ENCODE measurements at regions not wholly inside any gene's neighbourhood (a gene's known extent, or its start where the extent isn't known, plus 50 kb on each side); places are given as distances from the start of the nearest gene placed in this dataset.

- Histone ChIP-seq H3K4me3 (ENCODE audit: control extremely low read depth in 1 of 5, extremely low read depth in 1 of 5, insufficient read depth in 1 of 5, low read depth in 2 of 5, low read length in 4 of 5) (no peak overlapping the region), H3K27ac (ENCODE audit: low read length in 2 of 2) (no peak overlapping the region), H3K9me3 (ENCODE audit: control extremely low read depth in 1 of 3, control insufficient read depth in 2 of 3, insufficient read depth in 1 of 3, low read length in 2 of 3) (peaks cover 0 to 5% (median 1%) of the 10 kb centered on the region in 3 donors), H3K4me1 (ENCODE audit: control insufficient read depth in 2 of 2, insufficient read depth in 2 of 2, low read length in 2 of 2) (peaks cover 28 to 34% of the 10 kb centered on the region in 2 donors), H3K79me2 (ENCODE audit: control insufficient read depth, insufficient read depth, low read length) (no peaks in the 10 kb centered on the region), H3K4me2 (replicated peaks; ENCODE audit: low read depth, low read length, poor library complexity, severe bottlenecking) (no peak overlapping the region), H2AFZ (ENCODE audit: insufficient read depth, low read depth, low read length, poor library complexity, severe bottlenecking) (no peak overlapping the region), H4K20me1 (ENCODE audit: control insufficient read depth, insufficient read depth, low read length, poor library complexity, severe bottlenecking) (no peaks in the 10 kb centered on the region), H3K9ac (ENCODE audit: low read length) (no peak overlapping the region), H3K36me3 (replicated peaks in 1 of 2; ENCODE audit: control extremely low read depth in 1 of 2, control insufficient read depth in 1 of 2, extremely low read depth in 1 of 2, insufficient read depth in 2 of 2, low read length in 1 of 2) (no peaks in the 10 kb centered on the region), H3K27me3 (replicated peaks in 1 of 4; ENCODE audit: control extremely low read depth in 1 of 4, control insufficient read depth in 3 of 4, insufficient read depth in 4 of 4, low read length in 3 of 4) (no peaks in the 10 kb centered on the region)
- intact Hi-C loops (cut with micrococcal nuclease) = loop anchor here (5.0 kb wide), 3 partner anchors 38 to 183 kb away; no protein-coding TSS in a partner anchor
- peaks cover 38% of the 10 kb centered on the region for H3K4me1 Mint-ChIP-seq
- H3K9me3 Mint-ChIP-seq (ENCODE audit: insufficient read depth) = no peaks in the 10 kb centered on the region
- ChIA-PET POLR2A (no interaction called here), CTCF (no interaction called here)
- TF ChIP-seq CTCF (IDR thresholded peaks at IDR 0.05) (no peak), EZH2 (IDR thresholded peaks at IDR 0.05; ENCODE audit: borderline replicate concordance, insufficient read depth, low read depth, low read length, poor library complexity, severe bottlenecking) (no peak)
- H3K27ac Mint-ChIP-seq = no peak overlapping the region
- DNase-seq (no peak), ATAC-seq (ENCODE audit: low read depth) (no peak)
- H3K4me3 Mint-ChIP-seq = no peak overlapping the region
- WGBS (ENCODE audit: insufficient coverage) = 89% methylated on average over 1 of the region's 3 CpGs
- no peaks in the 10 kb centered on the region for H3K27me3 Mint-ChIP-seq
Observed at GRCh38 chr3:102034639-102035451, 185.5 kb downstream of the NFKBIZ start.

GRCh38 chr3:102036017-102036416, 186.7 kb downstream of the NFKBIZ start:
- CTCF ChIA-PET = no interaction called here
- Mint-ChIP-seq H3K4me1 (peaks cover 41% of the 10 kb centered on the region), H3K27ac (peak overlapping the region; percentile 67), H3K27me3 (no peaks in the 10 kb centered on the region), H3K4me3 (peak overlapping the region; percentile 16), H3K9me3 (ENCODE audit: insufficient read depth) (no peaks in the 10 kb centered on the region)
- H3K27ac ChIP-seq (ENCODE audit: low read length in 2 of 2) = peak overlapping the region in 1 of 2 donors; percentile 79
- H4K20me1 ChIP-seq (ENCODE audit: control insufficient read depth, insufficient read depth, low read length, poor library complexity, severe bottlenecking) = no peaks in the 10 kb centered on the region
- no peak overlapping the region for H2AFZ ChIP-seq (ENCODE audit: insufficient read depth, low read depth, low read length, poor library complexity, severe bottlenecking)
- peak; percentile 73 for ATAC-seq (ENCODE audit: low read depth)
- no peaks in the 10 kb centered on the region for H3K27me3 ChIP-seq (replicated peaks in 1 of 4; ENCODE audit: control extremely low read depth in 1 of 4, control insufficient read depth in 3 of 4, insufficient read depth in 4 of 4, low read length in 3 of 4)
- H3K79me2 ChIP-seq (ENCODE audit: control insufficient read depth, insufficient read depth, low read length) = no peaks in the 10 kb centered on the region
- POLR2A ChIA-PET = no interaction called here
- H3K9ac ChIP-seq (ENCODE audit: low read length) = no peak overlapping the region
- no peak for TF ChIP-seq CTCF (IDR thresholded peaks at IDR 0.05)
- TF ChIP-seq EZH2 (IDR thresholded peaks at IDR 0.05; ENCODE audit: borderline replicate concordance, insufficient read depth, low read depth, low read length, poor library complexity, severe bottlenecking) = no peak
- DNase-seq = peak; percentile 62
- peaks cover 28 to 34% of the 10 kb centered on the region in 2 donors for H3K4me1 ChIP-seq (ENCODE audit: control insufficient read depth in 2 of 2, insufficient read depth in 2 of 2, low read length in 2 of 2)
- peaks cover 0 to 12% (median 1%) of the 10 kb centered on the region in 3 donors for H3K9me3 ChIP-seq (ENCODE audit: control extremely low read depth in 1 of 3, control insufficient read depth in 2 of 3, insufficient read depth in 1 of 3, low read length in 2 of 3)
- H3K4me2 ChIP-seq (replicated peaks; ENCODE audit: low read depth, low read length, poor library complexity, severe bottlenecking) = peak overlapping the region; percentile 48
- intact Hi-C loops (cut with micrococcal nuclease) = loop anchor here (5.0 kb wide), 3 partner anchors 39 to 184 kb away; no protein-coding TSS in a partner anchor
- no peaks in the 10 kb centered on the region for H3K36me3 ChIP-seq (replicated peaks in 1 of 2; ENCODE audit: control extremely low read depth in 1 of 2, control insufficient read depth in 1 of 2, extremely low read depth in 1 of 2, insufficient read depth in 2 of 2, low read length in 1 of 2)
- no CpG with 5 or more reads among the region's 2 CpGs for WGBS (ENCODE audit: insufficient coverage)
- H3K4me3 ChIP-seq (ENCODE audit: control extremely low read depth in 1 of 5, extremely low read depth in 1 of 5, insufficient read depth in 1 of 5, low read depth in 2 of 5, low read length in 4 of 5) = no peak overlapping the region

All from B cell (primary cell).